HCT116 (cell line): ENCODE measurements at regions not wholly inside any gene's neighbourhood (a gene's known extent, or its start where the extent isn't known, plus 50 kb on each side); places are given as distances from the start of the nearest gene placed in this dataset.

ENCODE experiments used
- ATAC-seq: fragments of 200-7000 bp; cut with Tn5 transposase; 2 replicates; pipeline ENCODE4 v1.9.1; 2020; ENCODE audit warnings: mild to moderate bottlenecking, moderate library complexity
- BruUV-seq: library from RNA; stranded (reverse); fragments of 400-500 nt; replicated peaks from 2 replicates; lab custom pipeline; 2021; lab: Mats Ljungman, UMichigan
- CTCF ChIA-PET: fragments of 300-600 bp; sonication (Branson Sonifier 250); formaldehyde crosslinking; loops from one replicate; lab custom pipeline; 2021; ENCODE audit warnings: antibody characterized with exemption; lab: Charles Lee
- POLR2A ChIA-PET: fragments of 300-600, 350-600 bp; sonication (Branson Sonifier 250); formaldehyde crosslinking; loops from one replicate; lab custom pipeline; 2021; ENCODE audit warnings: antibody characterized with exemption; lab: Charles Lee
- RAD21 ChIA-PET, 2 experiments: fragments of 300-600 bp; sonication (Branson Sonifier 250); formaldehyde crosslinking; loops; one replicate each; lab custom pipeline; 2023; ENCODE audit warnings: low total read pairs in 2 of 2; ENCODE audit not compliant: uncharacterized antibody in 2 of 2, unreplicated experiment in 2 of 2, low non-redundant PET in 1 of 2; lab: Charles Lee
- DNase-seq: peaks from one replicate; pipeline ENCODE4 v3.0.0-alpha.2; 2010; ENCODE audit warnings: low read depth, low spot score
- H2AFZ ChIP-seq: fragments of 200-600 bp; shearing (Covaris generic), sonication (generic); 2 replicates; pipeline ENCODE4 v1.6.1; 2017; ENCODE audit warnings: low read depth, mixed run types, mixed read lengths, antibody characterized with exemption, low read length; ENCODE audit not compliant: poor library complexity, severe bottlenecking
- H3K27ac ChIP-seq: 2 replicates; pipeline ENCODE4 v1.5.1; 2012; ENCODE audit warnings: low read depth, low read length
- H3K27me3 ChIP-seq: fragments of 200-600 bp; sonication (generic); 2 replicates; pipeline ENCODE4 v1.6.1; 2016; ENCODE audit warnings: mixed run types, low read length, mixed read lengths; ENCODE audit not compliant: insufficient read depth
- H3K36me3 ChIP-seq, 2 experiments: fragments of 200-500 bp in 1 of 2; fragments of 200-600 bp in 1 of 2; sonication (Bioruptor generic) in 1 of 2; sonication (generic) in 1 of 2; 2 replicates each; pipeline versions ENCODE4 v1.5.1 to v1.6.1; 2014 to 2016; ENCODE audit warnings: low read length in 2 of 2, inconsistent platforms in 1 of 2, mixed read lengths in 1 of 2, mixed run types in 1 of 2; ENCODE audit not compliant: insufficient read depth in 2 of 2, control insufficient read depth in 1 of 2
- H3K4me1 ChIP-seq, 2 experiments: fragments of 200-600 bp in 1 of 2; sonication (generic) in 1 of 2; 2 replicates each; pipeline versions ENCODE4 v1.5.1 to v1.6.1; 2012 to 2017; ENCODE audit warnings: low read length in 2 of 2, inconsistent platforms in 1 of 2, mild to moderate bottlenecking in 1 of 2, mixed read lengths in 1 of 2, mixed run types in 1 of 2, moderate library complexity in 1 of 2; ENCODE audit not compliant: insufficient read depth in 2 of 2, control insufficient read depth in 1 of 2
- H3K4me2 ChIP-seq: fragments of 200-600 bp; sonication (generic); 2 replicates; pipeline ENCODE4 v1.6.1; 2017; ENCODE audit warnings: mixed run types, low read length, mixed read lengths
- H3K4me3 ChIP-seq, 2 experiments: fragments of 200-600 bp in 1 of 2; sonication (generic) in 1 of 2; replicated peaks in 1 of 2; 2 replicates each; pipeline ENCODE4 v1.5.1; 2011 to 2016; ENCODE audit warnings: low read length in 2 of 2, control low read depth in 1 of 2, low read depth in 1 of 2, mild to moderate bottlenecking in 1 of 2, mixed read lengths in 1 of 2, mixed run types in 1 of 2
- H3K79me2 ChIP-seq: fragments of 200-600 bp; sonication (generic); 2 replicates; pipeline ENCODE4 v1.6.1; 2017; ENCODE audit warnings: mild to moderate bottlenecking, mixed run types, low read length, moderate library complexity, mixed read lengths; ENCODE audit not compliant: insufficient read depth
- H3K9ac ChIP-seq: fragments of 200-600 bp; sonication (generic); 2 replicates; pipeline ENCODE4 v1.6.1; 2016; ENCODE audit warnings: low read length, mixed read lengths
- H3K9me2 ChIP-seq: fragments of 200-600 bp; sonication (generic), shearing (Covaris generic); 2 replicates; pipeline ENCODE4 v1.6.1; 2017; ENCODE audit warnings: mixed run types, mild to moderate bottlenecking, moderate library complexity; ENCODE audit not compliant: insufficient read depth
- H3K9me3 ChIP-seq, 2 experiments: fragments of 200-500 bp in 1 of 2; fragments of 200-600 bp in 1 of 2; sonication (Bioruptor generic) in 1 of 2; sonication (generic) in 1 of 2; 2 replicates each; pipeline ENCODE4 v1.6.1; 2014 to 2017; ENCODE audit warnings: low read length in 2 of 2, mixed read lengths in 2 of 2, inconsistent platforms in 1 of 2, low read depth in 1 of 2, mild to moderate bottlenecking in 1 of 2, mixed run types in 1 of 2, moderate library complexity in 1 of 2; ENCODE audit not compliant: control insufficient read depth in 1 of 2, insufficient read depth in 1 of 2
- H4K20me1 ChIP-seq: fragments of 200-600 bp; sonication (generic), shearing (Covaris generic); 2 replicates; pipeline ENCODE4 v1.6.1; 2017; ENCODE audit warnings: mixed run types, mild to moderate bottlenecking, moderate library complexity; ENCODE audit not compliant: insufficient read depth
- CBX3 ChIP-seq: IDR thresholded peaks from 2 replicates; pipeline ENCODE4 v1.6.1; 2012; ENCODE audit warnings: low read depth
- CTCF ChIP-seq, 3 experiments: fragments of 200-600 bp in 1 of 3; sonication (generic) in 1 of 3; IDR thresholded peaks in 2 of 3; conservative IDR thresholded peaks in 1 of 3; 2 replicates each; pipeline ENCODE4 v1.5.1; 2012 to 2017; ENCODE audit warnings: low read depth in 2 of 3, low read length in 2 of 3, antibody characterized with exemption in 1 of 3, borderline replicate concordance in 1 of 3, control low read depth in 1 of 3, mild to moderate bottlenecking in 1 of 3, mixed read lengths in 1 of 3, mixed run types in 1 of 3, moderate library complexity in 1 of 3; ENCODE audit not compliant: insufficient read depth in 1 of 3
- FOSL1 ChIP-seq: IDR thresholded peaks from 2 replicates; pipeline ENCODE4 v1.6.1; 2012; ENCODE audit warnings: low read depth
- JUND ChIP-seq: IDR thresholded peaks from 2 replicates; pipeline ENCODE4 v1.6.1; 2012
- POLR2AphosphoS5 ChIP-seq: IDR thresholded peaks from 2 replicates; pipeline ENCODE4 v1.6.1; 2011; ENCODE audit warnings: mild to moderate bottlenecking, low read depth, low read length, moderate library complexity
- REST ChIP-seq: IDR thresholded peaks from 2 replicates; pipeline ENCODE4 v1.6.1; 2012; ENCODE audit warnings: low read depth
- SP1 ChIP-seq: IDR thresholded peaks from 2 replicates; pipeline ENCODE4 v1.6.1; 2012; ENCODE audit warnings: low read depth
- YY1 ChIP-seq: IDR thresholded peaks from 2 replicates; pipeline ENCODE4 v1.6.1; 2011; ENCODE audit warnings: low read length, low read depth, moderate library complexity, mild to moderate bottlenecking; ENCODE audit not compliant: insufficient replicate concordance; ENCODE audit errors: extremely low read depth
- ZFX ChIP-seq: fragments of 450-650 bp; IDR thresholded peaks from 2 replicates; pipeline ENCODE4 v1.6.1; 2017
- ZNF274 ChIP-seq: fragments of 200-500 bp; sonication (Bioruptor generic); IDR thresholded peaks from 2 replicates; pipeline ENCODE4 v1.6.1; 2014; ENCODE audit warnings: mild to moderate bottlenecking, low read depth, low read length, inconsistent platforms
- intact Hi-C: fragments of 100-400 bp; cut with micrococcal nuclease; formaldehyde crosslinking; loops from 2 replicates; pipeline ENCODE4 v1.10.0; 2022

GRCh38 chr5:158297002-158297527, 438.1 kb upstream of the CLINT1 start:
- Histone ChIP-seq H3K4me2 (no peak overlapping the region), H4K20me1 (no peaks in the 10 kb centered on the region), H3K27me3 (peaks cover 13% of the 10 kb centered on the region), H3K9me2 (no peaks in the 10 kb centered on the region), H3K4me3 (no peak overlapping the region), H3K4me1 (no peaks in the 10 kb centered on the region), H3K9ac (no peak overlapping the region), H3K79me2 (no peaks in the 10 kb centered on the region), H3K9me3 (no peaks in the 10 kb centered on the region), H2AFZ (no peak overlapping the region), H3K36me3 (no peaks in the 10 kb centered on the region), H3K27ac (no peak overlapping the region)
- ChIA-PET CTCF (no interaction called here), RAD21 (no interaction called here), POLR2A (no interaction called here)
- ATAC-seq (no peak), DNase-seq (no peak)
- no TSS peak for BruUV-seq
- intact Hi-C loops: no loop called here
- TF ChIP-seq REST: no peak
- no peak for TF ChIP-seq ZFX
- TF ChIP-seq FOSL1: no peak
- TF ChIP-seq YY1: no peak
- TF ChIP-seq SP1: no peak
- TF ChIP-seq CTCF (IDR thresholded peaks at IDR 0.05 in 2 of 3, conservative IDR thresholded peaks at IDR 0.05 in 1 of 3; ENCODE audit: borderline replicate concordance in 1 of 3, insufficient read depth in 1 of 3, low read depth in 2 of 3, low read length in 2 of 3): no peak
- TF ChIP-seq ZNF274: no peak
- TF ChIP-seq JUND: no peak
- no peak for TF ChIP-seq CBX3
- no peak for TF ChIP-seq POLR2AphosphoS5
